HepG2 (cell line): ENCODE measurements at regions not wholly inside any gene's neighbourhood (a gene's known extent, or its start where the extent isn't known, plus 50 kb on each side); places are given as distances from the start of the nearest gene placed in this dataset.

Experiments
- ATAC-seq: fragments of 200-7000 bp; cut with Tn5 transposase; 3 replicates; pipeline ENCODE4 v1.9.1; 2020; ENCODE audit warnings: mild to moderate bottlenecking, moderate library complexity
- BruUV-seq: library from RNA; stranded (reverse); fragments of 400-500 nt; replicated peaks from 2 replicates; lab custom pipeline; 2021; lab: Mats Ljungman, UMichigan
- CTCF ChIA-PET: fragments of 300-600 bp; formaldehyde crosslinking; extraction: SDS; loops from one replicate; lab custom pipeline; 2021; ENCODE audit warnings: low total read pairs, inconsistent platforms, low intra/inter-chr PET ratio; lab: Yijun Ruan, JAX
- POLR2A ChIA-PET: fragments of 350-600 bp; sonication (Branson Sonifier 250); formaldehyde crosslinking; loops from one replicate; lab custom pipeline; 2020; ENCODE audit warnings: antibody characterized with exemption, inconsistent platforms; lab: Yijun Ruan, JAX
- DNase-seq: peaks from one replicate; pipeline ENCODE4 v3.0.0-alpha.2; 2015; ENCODE audit warnings: low spot score
- FAIRE-seq: peaks from 3 replicates; lab custom pipeline; 2011; peaks lifted over from hg19 to GRCh38; lab: Jason Lieb, UNC
- H2AFZ ChIP-seq: one replicate; pipeline ENCODE4 v1.6.1; 2011; ENCODE audit warnings: low read length, inconsistent platforms
- H3K27ac ChIP-seq: fragments of 300-600 bp; 3 replicates; pipeline ENCODE4 v1.8.0; 2011; ENCODE audit warnings: mixed run types, mild to moderate bottlenecking, mixed read lengths, low read length, inconsistent platforms; ENCODE audit not compliant: insufficient read depth; ENCODE audit errors: extremely low read length
- H3K27me3 ChIP-seq, 2 experiments: fragments of 200-600 bp in 1 of 2; 2 replicates in 1 of 2; 3 replicates in 1 of 2; pipeline versions ENCODE4 v1.6.0 to v1.8.0; 2011; ENCODE audit warnings: low read length in 2 of 2, mild to moderate bottlenecking in 2 of 2, moderate library complexity in 2 of 2, inconsistent platforms in 1 of 2; ENCODE audit not compliant: insufficient read depth in 2 of 2, control insufficient read depth in 1 of 2
- H3K36me3 ChIP-seq, 2 experiments: fragments of 200-600 bp in 1 of 2; replicated peaks in 1 of 2; 2 replicates in 1 of 2; 3 replicates in 1 of 2; pipeline versions ENCODE4 v1.5.1 to v1.8.0; 2011; ENCODE audit warnings: low read length in 2 of 2, inconsistent platforms in 1 of 2; ENCODE audit not compliant: insufficient read depth in 2 of 2, control insufficient read depth in 1 of 2
- H3K4me1 ChIP-seq: 2 replicates; pipeline ENCODE4 v1.5.1; 2012; ENCODE audit warnings: low read length, inconsistent platforms; ENCODE audit not compliant: insufficient read depth
- H3K4me2 ChIP-seq: 2 replicates; pipeline ENCODE4 v1.6.0; 2011; ENCODE audit warnings: low read depth, low read length, inconsistent platforms
- H3K4me3 ChIP-seq, 3 experiments: fragments of 200-600 bp in 1 of 3; sonication (generic), shearing (Covaris generic) in 1 of 3; replicated peaks in 1 of 3; 2 replicates each; pipeline ENCODE4 v1.5.1; 2011 to 2016; ENCODE audit warnings: low read length in 3 of 3, inconsistent platforms in 2 of 3, low read depth in 2 of 3, mild to moderate bottlenecking in 2 of 3, control low read depth in 1 of 3, mixed read lengths in 1 of 3; ENCODE audit not compliant: insufficient read depth in 1 of 3
- H3K79me2 ChIP-seq: one replicate; pipeline ENCODE4 v1.6.1; 2011; ENCODE audit warnings: low read length, inconsistent platforms; ENCODE audit not compliant: insufficient read depth
- H3K9ac ChIP-seq: 2 replicates; pipeline ENCODE4 v1.6.0; 2011; ENCODE audit warnings: mild to moderate bottlenecking, low read depth, low read length, inconsistent platforms; ENCODE audit not compliant: insufficient read depth
- H3K9me3 ChIP-seq: 2 replicates; pipeline ENCODE4 v1.5.1; 2012; ENCODE audit warnings: mild to moderate bottlenecking, low read length
- H4K20me1 ChIP-seq: 2 replicates; pipeline ENCODE4 v1.6.0; 2011; ENCODE audit warnings: inconsistent platforms, mild to moderate bottlenecking, low read length, moderate library complexity; ENCODE audit not compliant: insufficient read depth
- HOXA7 ChIP-seq: sonication (generic); formaldehyde crosslinking; IDR thresholded peaks from 2 replicates; pipeline ENCODE4 v1.8.1; 2022; ENCODE audit warnings: mild to moderate bottlenecking, missing genetic modification reagents, moderate library complexity
- JARID2 ChIP-seq: sonication (generic); formaldehyde crosslinking; IDR thresholded peaks from 2 replicates; pipeline ENCODE4 v1.8.1; 2023; ENCODE audit warnings: missing genetic modification reagents, inconsistent platforms; ENCODE audit not compliant: insufficient replicate concordance
- SPEN ChIP-seq: sonication (generic); formaldehyde crosslinking; IDR thresholded peaks from 2 replicates; pipeline ENCODE4 v1.5.1; 2020; ENCODE audit warnings: low read depth, mild to moderate bottlenecking, missing genetic modification reagents
- TOPORS ChIP-seq: sonication (generic); formaldehyde crosslinking; IDR thresholded peaks from 2 replicates; pipeline ENCODE4 v1.8.0; 2023; ENCODE audit warnings: mild to moderate bottlenecking, missing genetic modification reagents
- U2AF2 ChIP-seq: fragments of 200-400 bp; formaldehyde crosslinking; IDR thresholded peaks from 2 replicates; pipeline ENCODE4 v1.6.1; 2017; ENCODE audit warnings: low read depth, mild to moderate bottlenecking, low read length
- whole genome bisulfite sequencing: methylation state at CpG from one replicate; pipeline ENCODE4 v1.1.6; 2017; ENCODE audit warnings: low lambda C conversion rate; 5-methylcytosine and 5-hydroxymethylcytosine counted together
- in situ Hi-C: cut with HindIII; loops from 2 replicates; pipeline ENCODE4 v1.10.0; 2017; ENCODE audit warnings: low pct_unique_long_range_greater_than_20kb; ENCODE audit not compliant: extremely low pct_ligation_motif_present
- intact Hi-C: fragments of 100-400 bp; cut with micrococcal nuclease; formaldehyde crosslinking; loops from one replicate; pipeline ENCODE4 v1.10.0; 2022; ENCODE audit not compliant: unreplicated experiment
- TF ChIP-seq, protein P1 (sequence below): sonication (generic); formaldehyde crosslinking; IDR thresholded peaks from 2 replicates; pipeline ENCODE4 v1.4.0; 2020; ENCODE audit warnings: missing genetic modification reagents, borderline replicate concordance

DNA sequence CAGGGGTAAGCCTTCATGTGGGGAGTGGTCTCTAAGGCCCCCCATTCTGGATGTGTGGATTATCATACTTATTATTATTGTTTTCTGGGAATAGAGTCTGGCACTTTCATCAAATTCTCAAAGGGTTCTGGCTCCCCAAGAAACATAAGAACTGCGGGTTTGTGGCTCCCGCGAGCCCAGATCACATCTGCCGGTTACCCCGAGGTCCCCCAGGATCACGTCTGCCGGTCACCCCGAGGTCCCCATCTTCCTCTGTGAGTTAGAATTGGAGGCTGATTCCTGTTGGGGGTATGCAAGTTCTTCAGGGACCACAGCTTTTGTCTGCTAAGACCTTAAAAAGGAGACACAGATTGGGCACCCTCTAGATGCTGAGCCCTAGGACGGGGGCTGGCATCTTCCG lies 116.7 kb upstream of the FRMD1 start:
- H3K79me2 ChIP-seq = no peaks in the 10 kb centered on the region
- intact Hi-C loops = no loop called here
- H3K4me1 ChIP-seq = peaks cover 82% of the 10 kb centered on the region
- no peaks in the 10 kb centered on the region for H4K20me1 ChIP-seq
- ChIA-PET POLR2A (interaction anchor here (1.0 to 1.9 kb wide), 2 partner anchors 106 to 132 kb away, joined by 3 to 12 read pairs; no protein-coding TSS in a partner anchor), CTCF (interaction anchor here (1.1 to 3.0 kb wide), 2 partner anchors 160 kb away, joined by 6 to 39 read pairs; no protein-coding TSS in a partner anchor)
- no peak overlapping the region for H3K4me3 ChIP-seq
- no peak for DNase-seq
- no peak for TF ChIP-seq SPEN (CRISPR knock-in tag)
- TF ChIP-seq HOXA7 (CRISPR knock-in tag) = no peak
- TF ChIP-seq, protein P1, sequence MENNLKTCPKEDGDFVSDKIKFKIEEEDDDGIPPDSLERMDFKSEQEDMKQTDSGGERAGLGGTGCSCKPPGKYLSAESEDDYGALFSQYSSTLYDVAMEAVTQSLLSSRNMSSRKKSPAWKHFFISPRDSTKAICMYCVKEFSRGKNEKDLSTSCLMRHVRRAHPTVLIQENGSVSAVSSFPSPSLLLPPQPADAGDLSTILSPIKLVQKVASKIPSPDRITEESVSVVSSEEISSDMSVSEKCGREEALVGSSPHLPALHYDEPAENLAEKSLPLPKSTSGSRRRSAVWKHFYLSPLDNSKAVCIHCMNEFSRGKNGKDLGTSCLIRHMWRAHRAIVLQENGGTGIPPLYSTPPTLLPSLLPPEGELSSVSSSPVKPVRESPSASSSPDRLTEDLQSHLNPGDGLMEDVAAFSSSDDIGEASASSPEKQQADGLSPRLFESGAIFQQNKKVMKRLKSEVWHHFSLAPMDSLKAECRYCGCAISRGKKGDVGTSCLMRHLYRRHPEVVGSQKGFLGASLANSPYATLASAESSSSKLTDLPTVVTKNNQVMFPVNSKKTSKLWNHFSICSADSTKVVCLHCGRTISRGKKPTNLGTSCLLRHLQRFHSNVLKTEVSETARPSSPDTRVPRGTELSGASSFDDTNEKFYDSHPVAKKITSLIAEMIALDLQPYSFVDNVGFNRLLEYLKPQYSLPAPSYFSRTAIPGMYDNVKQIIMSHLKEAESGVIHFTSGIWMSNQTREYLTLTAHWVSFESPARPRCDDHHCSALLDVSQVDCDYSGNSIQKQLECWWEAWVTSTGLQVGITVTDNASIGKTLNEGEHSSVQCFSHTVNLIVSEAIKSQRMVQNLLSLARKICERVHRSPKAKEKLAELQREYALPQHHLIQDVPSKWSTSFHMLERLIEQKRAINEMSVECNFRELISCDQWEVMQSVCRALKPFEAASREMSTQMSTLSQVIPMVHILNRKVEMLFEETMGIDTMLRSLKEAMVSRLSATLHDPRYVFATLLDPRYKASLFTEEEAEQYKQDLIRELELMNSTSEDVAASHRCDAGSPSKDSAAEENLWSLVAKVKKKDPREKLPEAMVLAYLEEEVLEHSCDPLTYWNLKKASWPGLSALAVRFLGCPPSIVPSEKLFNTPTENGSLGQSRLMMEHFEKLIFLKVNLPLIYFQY (CRISPR knock-in tag) = no peak
- no peak for TF ChIP-seq TOPORS (CRISPR knock-in tag)
- TF ChIP-seq JARID2 = no peak
- TF ChIP-seq U2AF2 = no peak
- no TSS peak for BruUV-seq
- no peak overlapping the region for H3K27ac ChIP-seq
- H3K9me3 ChIP-seq = no peaks in the 10 kb centered on the region
- no peak overlapping the region for H3K9ac ChIP-seq
- in situ Hi-C loops = no loop called here
- no peak for FAIRE-seq
- 86% methylated on average over 9 of the region's 10 CpGs for WGBS
- ATAC-seq = no peak
- peak overlapping the region; percentile 61 for H3K4me2 ChIP-seq
- H3K27me3 ChIP-seq = peaks cover 2 to 14% of the 10 kb centered on the region in 2 experiments; a peak in 4 of 5 replicates
- H3K36me3 ChIP-seq = no peaks in the 10 kb centered on the region
- no peak overlapping the region for H2AFZ ChIP-seq
